Panc1 (cell line): ENCODE measurements at regions not wholly inside any gene's neighbourhood (a gene's known extent, or its start where the extent isn't known, plus 50 kb on each side); places are given as distances from the start of the nearest gene placed in this dataset.

Experiments used
- ATAC-seq: fragments of 200-7000 bp; cut with Tn5 transposase; 2 replicates; pipeline ENCODE4 v1.9.1; 2020; ENCODE audit warnings: mild to moderate bottlenecking, moderate library complexity
- BruUV-seq: library from RNA; stranded (reverse); fragments of 400-500 nt; replicated peaks from 2 replicates; lab custom pipeline; 2021; lab: Mats Ljungman, UMichigan
- CTCF ChIA-PET: fragments of 300-600 bp; sonication (Branson Sonifier 250); formaldehyde crosslinking; loops from one replicate; lab custom pipeline; 2022; ENCODE audit warnings: antibody characterized with exemption; lab: Charles Lee
- POLR2A ChIA-PET: fragments of 300-600 bp; sonication (Branson Sonifier 250); formaldehyde crosslinking; loops from one replicate; lab custom pipeline; 2022; ENCODE audit warnings: antibody characterized with exemption; lab: Charles Lee
- DNase-seq: peaks from one replicate; pipeline ENCODE4 v3.0.0-alpha.2; 2010; ENCODE audit warnings: low read depth, low spot score
- H3K27ac ChIP-seq: 2 replicates; pipeline ENCODE4 v1.5.1; 2011; ENCODE audit warnings: mild to moderate bottlenecking, low read length, inconsistent platforms
- H3K27me3 ChIP-seq: fragments of 200-500 bp; sonication (Bioruptor generic); 2 replicates; pipeline ENCODE4 v1.6.0; 2014; ENCODE audit warnings: low read length, inconsistent platforms; ENCODE audit not compliant: control insufficient read depth, insufficient read depth
- H3K36me3 ChIP-seq: fragments of 200-500 bp; sonication (Bioruptor generic); 2 replicates; pipeline ENCODE4 v1.5.1; 2014; ENCODE audit warnings: inconsistent platforms, mild to moderate bottlenecking, low read length, moderate library complexity; ENCODE audit not compliant: control insufficient read depth, insufficient read depth
- H3K4me1 ChIP-seq: 2 replicates; pipeline ENCODE4 v1.5.1; 2011; ENCODE audit warnings: inconsistent platforms, mild to moderate bottlenecking, low read length, moderate library complexity; ENCODE audit not compliant: control insufficient read depth, insufficient read depth
- H3K4me3 ChIP-seq, 2 experiments: 2 replicates each; pipeline ENCODE4 v1.5.1; 2011 to 2012; ENCODE audit warnings: low read depth in 2 of 2, low read length in 2 of 2, mild to moderate bottlenecking in 2 of 2, inconsistent platforms in 1 of 2, moderate library complexity in 1 of 2
- H3K9me3 ChIP-seq: fragments of 200-500 bp; sonication (Bioruptor generic); 2 replicates; pipeline ENCODE4 v1.5.1; 2014; ENCODE audit warnings: low read depth, mild to moderate bottlenecking, inconsistent platforms, low read length, moderate library complexity; ENCODE audit not compliant: control insufficient read depth, insufficient read depth
- POLR2AphosphoS5 ChIP-seq: IDR thresholded peaks from 2 replicates; pipeline ENCODE4 v1.6.1; 2012; ENCODE audit warnings: mild to moderate bottlenecking, low read depth, low read length, moderate library complexity
- REST ChIP-seq, 2 experiments: IDR thresholded peaks; 2 replicates each; pipeline ENCODE4 v1.6.1; 2011 to 2012; ENCODE audit warnings: low read depth in 2 of 2, control low read depth in 1 of 2, low read length in 1 of 2, mild to moderate bottlenecking in 1 of 2, moderate library complexity in 1 of 2; ENCODE audit not compliant: insufficient read depth in 1 of 2
- SIN3A ChIP-seq: IDR thresholded peaks from 2 replicates; pipeline ENCODE4 v1.6.1; 2012; ENCODE audit warnings: low read depth, mild to moderate bottlenecking, low read length, moderate library complexity, borderline replicate concordance; ENCODE audit not compliant: insufficient read depth
- TCF7L2 ChIP-seq: IDR thresholded peaks from 2 replicates; pipeline ENCODE4 v1.6.1; 2011; ENCODE audit warnings: mild to moderate bottlenecking, low read depth, low read length, inconsistent platforms
- in situ Hi-C: cut with HindIII; loops from 2 replicates; pipeline ENCODE4 v1.10.0; 2016; ENCODE audit warnings: low sequenced_read_pairs, low pct_unique_long_range_greater_than_20kb
- intact Hi-C: fragments of 100-400 bp; cut with micrococcal nuclease; formaldehyde crosslinking; loops from one replicate; pipeline ENCODE4 v1.10.0; 2022; ENCODE audit not compliant: unreplicated experiment
- TF ChIP-seq, protein P1 (sequence below): fragments of 450-650 bp; IDR thresholded peaks from 2 replicates; pipeline ENCODE4 v1.5.1; 2017; ENCODE audit warnings: mild to moderate bottlenecking

DNA sequence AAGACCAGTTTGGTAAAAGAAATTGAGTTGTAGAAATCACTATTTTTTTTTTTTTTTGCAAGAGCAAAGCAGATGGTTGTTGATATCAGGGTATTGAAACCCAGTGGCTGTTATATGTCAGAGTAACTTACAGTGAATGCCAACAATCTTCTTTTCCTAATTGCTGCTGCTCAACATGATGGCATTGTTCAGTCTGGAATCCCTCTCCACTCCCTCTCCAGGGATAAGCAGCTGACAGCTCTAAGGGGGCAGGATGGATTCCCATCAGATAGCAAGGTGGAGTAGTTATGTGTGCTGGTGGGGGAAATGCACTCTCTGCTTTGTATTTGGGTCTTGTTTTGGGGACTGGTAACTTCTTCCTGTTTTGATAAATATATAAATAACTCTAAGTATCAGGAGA is 200.0 kb downstream of the PIK3C3 start:
- POLR2A ChIA-PET: no interaction called here
- no TSS peak for BruUV-seq
- TF ChIP-seq POLR2AphosphoS5 (no peak), SIN3A (no peak), REST (IDR thresholded peaks at IDR 0.05; ENCODE audit: insufficient read depth in 1 of 2, low read depth in 2 of 2, low read length in 1 of 2) (no peak), TCF7L2 (no peak)
- TF ChIP-seq, protein P1, sequence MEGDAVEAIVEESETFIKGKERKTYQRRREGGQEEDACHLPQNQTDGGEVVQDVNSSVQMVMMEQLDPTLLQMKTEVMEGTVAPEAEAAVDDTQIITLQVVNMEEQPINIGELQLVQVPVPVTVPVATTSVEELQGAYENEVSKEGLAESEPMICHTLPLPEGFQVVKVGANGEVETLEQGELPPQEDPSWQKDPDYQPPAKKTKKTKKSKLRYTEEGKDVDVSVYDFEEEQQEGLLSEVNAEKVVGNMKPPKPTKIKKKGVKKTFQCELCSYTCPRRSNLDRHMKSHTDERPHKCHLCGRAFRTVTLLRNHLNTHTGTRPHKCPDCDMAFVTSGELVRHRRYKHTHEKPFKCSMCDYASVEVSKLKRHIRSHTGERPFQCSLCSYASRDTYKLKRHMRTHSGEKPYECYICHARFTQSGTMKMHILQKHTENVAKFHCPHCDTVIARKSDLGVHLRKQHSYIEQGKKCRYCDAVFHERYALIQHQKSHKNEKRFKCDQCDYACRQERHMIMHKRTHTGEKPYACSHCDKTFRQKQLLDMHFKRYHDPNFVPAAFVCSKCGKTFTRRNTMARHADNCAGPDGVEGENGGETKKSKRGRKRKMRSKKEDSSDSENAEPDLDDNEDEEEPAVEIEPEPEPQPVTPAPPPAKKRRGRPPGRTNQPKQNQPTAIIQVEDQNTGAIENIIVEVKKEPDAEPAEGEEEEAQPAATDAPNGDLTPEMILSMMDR: no peak

DNA sequence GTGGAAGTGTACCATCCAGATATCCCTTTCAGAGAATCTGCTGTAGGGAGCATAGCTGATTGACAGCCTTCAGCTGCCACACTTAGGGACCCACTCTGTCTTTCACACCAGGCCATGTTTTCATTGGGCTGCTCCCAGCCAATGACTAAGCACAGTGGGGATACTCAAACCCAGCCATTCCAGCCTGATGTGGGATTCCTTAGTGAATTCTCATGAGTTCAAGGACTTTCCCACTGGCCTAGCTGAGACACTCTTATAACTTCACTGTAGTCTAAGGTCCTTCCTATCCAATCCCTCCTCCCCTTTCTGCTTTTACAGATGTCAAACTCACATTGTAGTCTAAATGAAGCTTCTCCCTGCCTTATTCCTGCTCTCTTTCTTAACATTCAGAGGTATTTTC is 201.2 kb downstream of the PIK3C3 start:
- TF ChIP-seq TCF7L2 (no peak), POLR2AphosphoS5 (no peak), SIN3A (no peak), REST (IDR thresholded peaks at IDR 0.05; ENCODE audit: insufficient read depth in 1 of 2, low read depth in 2 of 2, low read length in 1 of 2) (no peak)
- TF ChIP-seq, protein P1: no peak
- Histone ChIP-seq H3K36me3 (no peaks in the 10 kb centered on the region), H3K27ac (no peak overlapping the region), H3K27me3 (no peaks in the 10 kb centered on the region), H3K4me1 (no peaks in the 10 kb centered on the region), H3K9me3 (no peaks in the 10 kb centered on the region), H3K4me3 (no peak overlapping the region)
- ATAC-seq: no peak
- in situ Hi-C loops (no loop called here), intact Hi-C loops (no loop called here)
- no peak for DNase-seq
- ChIA-PET CTCF (no interaction called here), POLR2A (no interaction called here)
- BruUV-seq: no TSS peak

More for the DNA sequence above, 200.0 kb downstream of the PIK3C3 start:
- Histone ChIP-seq H3K27ac (no peak overlapping the region), H3K9me3 (no peaks in the 10 kb centered on the region), H3K27me3 (no peaks in the 10 kb centered on the region), H3K4me3 (no peak overlapping the region), H3K36me3 (no peaks in the 10 kb centered on the region), H3K4me1 (no peaks in the 10 kb centered on the region)
- in situ Hi-C loops: no loop called here
- CTCF ChIA-PET: no interaction called here
- DNase-seq (no peak), ATAC-seq (no peak)
- intact Hi-C loops: no loop called here
